ENCODE measurements at regions not wholly inside any gene's neighbourhood (a gene's known extent, or its start where the extent isn't known, plus 50 kb on each side); places are given as distances from the start of the nearest gene placed in this dataset.

DNA sequence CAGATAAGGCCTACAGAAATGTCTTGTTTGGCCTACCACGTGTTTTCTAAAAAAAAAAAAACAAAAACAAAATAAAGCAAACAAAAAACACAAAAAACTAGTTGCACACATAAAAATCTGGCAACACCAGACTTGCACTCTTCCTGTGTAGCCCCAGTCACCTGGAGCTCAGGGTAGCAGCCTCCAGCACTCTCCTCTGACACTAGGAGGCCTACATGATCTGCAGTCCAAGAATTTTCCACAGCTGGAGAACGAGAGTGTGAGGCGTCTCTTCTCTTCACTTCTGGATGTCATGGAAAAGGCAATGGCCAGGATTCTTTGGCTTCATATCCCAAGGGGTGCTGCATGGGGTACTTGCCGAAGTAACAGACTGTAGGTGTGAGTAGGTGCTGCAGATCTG is 310.2 kb upstream of the SALL1 start:
- peaks cover 0 to 11% (median 0%) of the 10 kb centered on the region in 3 donors for H3K4me1 ChIP-seq (ENCODE audit: control insufficient read depth in 2 of 3, insufficient read depth in 2 of 3, low read depth in 1 of 3, low read length in 3 of 3)
- FAIRE-seq (no peak), DNase-seq (no peak)
- no peaks in the 10 kb centered on the region for H3K9me3 ChIP-seq (ENCODE audit: control insufficient read depth in 2 of 3, insufficient read depth in 1 of 3, low read length in 3 of 3)
- no peaks in the 10 kb centered on the region for H3K27me3 ChIP-seq (ENCODE audit: control insufficient read depth, insufficient read depth, low read length)
- H3K27ac ChIP-seq (ENCODE audit: low read depth in 2 of 2, low read length in 2 of 2): no peak overlapping the region
- TF ChIP-seq, protein P1, sequence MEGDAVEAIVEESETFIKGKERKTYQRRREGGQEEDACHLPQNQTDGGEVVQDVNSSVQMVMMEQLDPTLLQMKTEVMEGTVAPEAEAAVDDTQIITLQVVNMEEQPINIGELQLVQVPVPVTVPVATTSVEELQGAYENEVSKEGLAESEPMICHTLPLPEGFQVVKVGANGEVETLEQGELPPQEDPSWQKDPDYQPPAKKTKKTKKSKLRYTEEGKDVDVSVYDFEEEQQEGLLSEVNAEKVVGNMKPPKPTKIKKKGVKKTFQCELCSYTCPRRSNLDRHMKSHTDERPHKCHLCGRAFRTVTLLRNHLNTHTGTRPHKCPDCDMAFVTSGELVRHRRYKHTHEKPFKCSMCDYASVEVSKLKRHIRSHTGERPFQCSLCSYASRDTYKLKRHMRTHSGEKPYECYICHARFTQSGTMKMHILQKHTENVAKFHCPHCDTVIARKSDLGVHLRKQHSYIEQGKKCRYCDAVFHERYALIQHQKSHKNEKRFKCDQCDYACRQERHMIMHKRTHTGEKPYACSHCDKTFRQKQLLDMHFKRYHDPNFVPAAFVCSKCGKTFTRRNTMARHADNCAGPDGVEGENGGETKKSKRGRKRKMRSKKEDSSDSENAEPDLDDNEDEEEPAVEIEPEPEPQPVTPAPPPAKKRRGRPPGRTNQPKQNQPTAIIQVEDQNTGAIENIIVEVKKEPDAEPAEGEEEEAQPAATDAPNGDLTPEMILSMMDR (IDR thresholded peaks at IDR 0.05; ENCODE audit: borderline replicate concordance, extremely low read depth, insufficient read depth): no peak
- no peak overlapping the region for H3K9ac ChIP-seq (ENCODE audit: low read length in 3 of 3)
- H3K4me3 ChIP-seq (ENCODE audit: low read length in 3 of 3): no peak overlapping the region
- H3K36me3 ChIP-seq (ENCODE audit: control insufficient read depth in 2 of 3, insufficient read depth in 3 of 3, low read length in 3 of 3): no peaks in the 10 kb centered on the region
- intact Hi-C loops (cut with DNase I): no loop called here

DNA sequence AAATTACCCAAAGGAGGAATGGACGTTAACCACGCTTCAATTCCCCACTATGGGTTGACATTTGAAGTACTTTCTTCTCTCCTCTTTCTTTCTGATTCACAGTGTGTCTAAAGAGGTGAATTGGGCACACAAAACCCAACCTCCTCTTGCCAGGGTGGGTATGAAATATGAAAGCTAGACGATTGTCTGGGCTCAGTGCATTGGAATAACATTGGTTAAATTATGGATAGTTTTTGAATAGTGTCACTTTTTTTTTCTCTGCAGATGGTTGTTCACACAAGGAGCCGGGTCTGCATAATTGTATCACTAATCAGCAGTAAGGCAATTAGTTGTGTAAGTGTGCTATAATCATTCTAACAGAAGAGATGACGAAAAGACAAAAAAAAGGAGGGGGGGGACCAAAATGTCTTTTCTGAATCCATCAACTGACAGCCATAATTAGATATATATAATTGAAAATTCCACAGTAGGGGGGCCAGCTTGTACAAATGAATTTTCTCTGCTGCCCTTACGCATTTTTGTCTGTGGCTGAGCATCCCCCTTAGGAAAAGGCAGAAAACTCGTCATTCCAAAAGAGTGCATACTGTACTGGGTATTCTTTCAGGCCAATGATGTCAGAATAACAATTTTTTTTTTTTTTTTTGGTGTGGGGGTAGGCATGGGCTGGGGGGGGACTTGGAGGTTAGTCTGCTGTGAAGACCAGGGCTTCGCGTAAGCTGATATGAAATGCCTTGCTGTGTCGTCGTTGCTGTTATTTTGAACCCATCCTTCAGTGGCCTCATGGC is 307.5 kb upstream of the SALL1 start:
- intact Hi-C loops (cut with DNase I): no loop called here
- peaks cover 0 to 5% (median 0%) of the 10 kb centered on the region in 3 donors for H3K4me1 ChIP-seq (ENCODE audit: control insufficient read depth in 2 of 3, insufficient read depth in 2 of 3, low read depth in 1 of 3, low read length in 3 of 3)
- no peak overlapping the region for H3K4me3 ChIP-seq (ENCODE audit: low read length in 3 of 3)
- FAIRE-seq (no peak), DNase-seq (no peak)
- H3K27ac ChIP-seq (ENCODE audit: low read depth in 2 of 2, low read length in 2 of 2): no peak overlapping the region
- no peaks in the 10 kb centered on the region for H3K27me3 ChIP-seq (ENCODE audit: control insufficient read depth, insufficient read depth, low read length)
- TF ChIP-seq, protein P1 (IDR thresholded peaks at IDR 0.05; ENCODE audit: borderline replicate concordance, extremely low read depth, insufficient read depth): no peak
- H3K36me3 ChIP-seq (ENCODE audit: control insufficient read depth in 2 of 3, insufficient read depth in 3 of 3, low read length in 3 of 3): no peaks in the 10 kb centered on the region
- no peaks in the 10 kb centered on the region for H3K9me3 ChIP-seq (ENCODE audit: control insufficient read depth in 2 of 3, insufficient read depth in 1 of 3, low read length in 3 of 3)
- no peak overlapping the region for H3K9ac ChIP-seq (ENCODE audit: low read length in 3 of 3)

DNA sequence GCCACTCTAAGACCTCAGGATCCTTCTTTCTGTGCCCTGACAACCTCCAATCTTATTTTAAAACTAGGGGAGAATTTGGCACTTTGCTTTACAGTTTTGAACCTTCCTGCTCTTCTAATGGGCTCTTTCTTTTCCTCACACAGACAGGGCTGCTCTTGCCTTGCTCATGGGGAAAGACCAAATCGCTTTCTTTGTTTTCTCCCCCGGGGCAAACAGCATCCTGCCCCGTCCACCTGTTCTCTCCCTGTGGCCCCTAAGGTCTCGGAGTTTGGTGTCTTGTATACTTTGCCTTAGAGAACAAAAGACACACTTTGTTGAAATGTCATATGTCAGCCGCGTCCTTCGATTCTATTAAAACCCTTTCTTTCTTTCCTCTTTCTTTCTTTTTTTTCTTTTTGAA is 306.7 kb upstream of the SALL1 start:
- TF ChIP-seq, protein P1 (IDR thresholded peaks at IDR 0.05; ENCODE audit: borderline replicate concordance, extremely low read depth, insufficient read depth): no peak
- Histone ChIP-seq H3K4me1 (ENCODE audit: control insufficient read depth in 2 of 3, insufficient read depth in 2 of 3, low read depth in 1 of 3, low read length in 3 of 3) (no peaks in the 10 kb centered on the region), H3K9ac (ENCODE audit: low read length in 3 of 3) (no peak overlapping the region), H3K27ac (ENCODE audit: low read depth in 2 of 2, low read length in 2 of 2) (no peak overlapping the region), H3K4me3 (ENCODE audit: low read length in 3 of 3) (no peak overlapping the region), H3K27me3 (ENCODE audit: control insufficient read depth, insufficient read depth, low read length) (no peaks in the 10 kb centered on the region), H3K36me3 (ENCODE audit: control insufficient read depth in 2 of 3, insufficient read depth in 3 of 3, low read length in 3 of 3) (no peaks in the 10 kb centered on the region), H3K9me3 (ENCODE audit: control insufficient read depth in 2 of 3, insufficient read depth in 1 of 3, low read length in 3 of 3) (no peaks in the 10 kb centered on the region)
- FAIRE-seq (no peak), DNase-seq (no peak)
- intact Hi-C loops (cut with DNase I): no loop called here
